PC-3 (cell line): ENCODE measurements at regions not wholly inside any gene's neighbourhood (a gene's known extent, or its start where the extent isn't known, plus 50 kb on each side); places are given as distances from the start of the nearest gene placed in this dataset.

Experiments
- EZH2phosphoT487 ChIP-seq: fragments of 300-600 bp; sonication (generic); IDR thresholded peaks from 2 replicates; pipeline ENCODE4 v1.6.1; 2018; ENCODE audit warnings: mild to moderate bottlenecking, antibody characterized with exemption, low read length, borderline replicate concordance
- TF ChIP-seq, protein P1 (sequence below): fragments of 300-600 bp; sonication (generic); conservative IDR thresholded peaks from 2 replicates; pipeline ENCODE4 v1.5.1; 2017; ENCODE audit warnings: antibody characterized with exemption, low read depth, mild to moderate bottlenecking, low read length

GRCh38 chr2:207416900-207417299 is 112.9 kb upstream of the CREB1 start:
- no peak for TF ChIP-seq EZH2phosphoT487
- TF ChIP-seq, protein P1, sequence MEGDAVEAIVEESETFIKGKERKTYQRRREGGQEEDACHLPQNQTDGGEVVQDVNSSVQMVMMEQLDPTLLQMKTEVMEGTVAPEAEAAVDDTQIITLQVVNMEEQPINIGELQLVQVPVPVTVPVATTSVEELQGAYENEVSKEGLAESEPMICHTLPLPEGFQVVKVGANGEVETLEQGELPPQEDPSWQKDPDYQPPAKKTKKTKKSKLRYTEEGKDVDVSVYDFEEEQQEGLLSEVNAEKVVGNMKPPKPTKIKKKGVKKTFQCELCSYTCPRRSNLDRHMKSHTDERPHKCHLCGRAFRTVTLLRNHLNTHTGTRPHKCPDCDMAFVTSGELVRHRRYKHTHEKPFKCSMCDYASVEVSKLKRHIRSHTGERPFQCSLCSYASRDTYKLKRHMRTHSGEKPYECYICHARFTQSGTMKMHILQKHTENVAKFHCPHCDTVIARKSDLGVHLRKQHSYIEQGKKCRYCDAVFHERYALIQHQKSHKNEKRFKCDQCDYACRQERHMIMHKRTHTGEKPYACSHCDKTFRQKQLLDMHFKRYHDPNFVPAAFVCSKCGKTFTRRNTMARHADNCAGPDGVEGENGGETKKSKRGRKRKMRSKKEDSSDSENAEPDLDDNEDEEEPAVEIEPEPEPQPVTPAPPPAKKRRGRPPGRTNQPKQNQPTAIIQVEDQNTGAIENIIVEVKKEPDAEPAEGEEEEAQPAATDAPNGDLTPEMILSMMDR: no peak
